Stimulated activated CD4-positive, alpha-beta T cell treated with anti-CD3 and anti-CD28 coated beads, Interleukin-2, amount 100 ng/mL, for 4 hours (primary cell): ENCODE measurements at regions not wholly inside any gene's neighbourhood (a gene's known extent, or its start where the extent isn't known, plus 50 kb on each side); places are given as distances from the start of the nearest gene placed in this dataset.

Source experiments
- DNase-seq: peaks from one replicate; pipeline ENCODE4 v3.0.0-alpha.2; 2020; ENCODE audit warnings: low read depth

GRCh38 chr2:181242262-181242661 is 214.9 kb upstream of the ITGA4 start:
- no peak for DNase-seq

- DNase-seq, result no peak
Measured at GRCh38 chr2:181243319-181243718, 213.9 kb upstream of the ITGA4 start.

- DNase-seq, result no peak
Measured at GRCh38 chr2:181250691-181251090, 206.5 kb upstream of the ITGA4 start.

- no peak for DNase-seq
Measured at GRCh38 chr2:181252262-181253148, 204.7 kb upstream of the ITGA4 start.

GRCh38 chr2:181253438-181253837 is 203.7 kb upstream of the ITGA4 start:
- no peak for DNase-seq

- no peak for DNase-seq
Measured at GRCh38 chr2:181255651-181256050, 201.5 kb upstream of the ITGA4 start.

- DNase-seq, result no peak
Measured at GRCh38 chr2:181258720-181259119, 198.5 kb upstream of the ITGA4 start.

- DNase-seq, result no peak
Measured at GRCh38 chr2:181262782-181263181, 194.4 kb upstream of the ITGA4 start.

- no peak for DNase-seq
Measured at GRCh38 chr2:181264001-181264400, 193.2 kb upstream of the ITGA4 start.

GRCh38 chr2:181264441-181264840 is 192.7 kb upstream of the ITGA4 start:
- DNase-seq, result no peak

GRCh38 chr2:181266614-181267013 is 190.6 kb upstream of the ITGA4 start:
- no peak for DNase-seq

- DNase-seq, result no peak
Measured at GRCh38 chr2:181268174-181268867, 188.9 kb upstream of the ITGA4 start.

- no peak for DNase-seq
Measured at GRCh38 chr2:181273986-181274385, 183.2 kb upstream of the ITGA4 start.

GRCh38 chr2:181275643-181276070 is 181.5 kb upstream of the ITGA4 start:
- no peak for DNase-seq

GRCh38 chr2:181281206-181281832 is 175.9 kb upstream of the ITGA4 start:
- no peak for DNase-seq

- DNase-seq, result no peak
Measured at GRCh38 chr2:181285116-181285515, 172.1 kb upstream of the ITGA4 start.

- no peak for DNase-seq
Measured at GRCh38 chr2:181289698-181290097, 167.5 kb upstream of the ITGA4 start.

GRCh38 chr2:181290182-181290581 is 167.0 kb upstream of the ITGA4 start:
- DNase-seq, result no peak

GRCh38 chr2:181294979-181295378 is 162.2 kb upstream of the ITGA4 start:
- DNase-seq, result no peak

GRCh38 chr2:181300600-181301291 is 156.4 kb upstream of the ITGA4 start:
- no peak for DNase-seq

- no peak for DNase-seq
Measured at GRCh38 chr2:181304011-181304844, 153.0 kb upstream of the ITGA4 start.
